Mesenchymal stem cell (in vitro differentiated cells and primary cell): ENCODE measurements at regions not wholly inside any gene's neighbourhood (a gene's known extent, or its start where the extent isn't known, plus 50 kb on each side); places are given as distances from the start of the nearest gene placed in this dataset.

Experiments
- DNase-seq: peaks from one replicate; pipeline ENCODE4 v3.0.0-alpha.2; 2013
- H2AFZ ChIP-seq: one replicate; pipeline ENCODE4 v1.6.1; 2013; ENCODE audit warnings: low read depth, mild to moderate bottlenecking, control low read depth, inconsistent platforms, low read length, moderate library complexity
- H2AK5ac ChIP-seq: 2 replicates; pipeline ENCODE4 v1.6.1; 2013; ENCODE audit warnings: low read length, moderate library complexity, mild to moderate bottlenecking, inconsistent platforms; ENCODE audit not compliant: severe bottlenecking
- H2BK120ac ChIP-seq: one replicate; pipeline ENCODE4 v1.6.1; 2013; ENCODE audit warnings: low read depth, mild to moderate bottlenecking, inconsistent platforms, low read length, moderate library complexity
- H2BK12ac ChIP-seq, 2 experiments: one replicate each; pipeline ENCODE4 v1.6.1; 2013; ENCODE audit warnings: inconsistent platforms in 2 of 2, low read length in 2 of 2, mild to moderate bottlenecking in 2 of 2, moderate library complexity in 2 of 2, control low read depth in 1 of 2
- H2BK15ac ChIP-seq: one replicate; pipeline ENCODE4 v1.6.1; 2013; ENCODE audit warnings: mild to moderate bottlenecking, low read depth, inconsistent platforms; ENCODE audit not compliant: poor library complexity, severe bottlenecking
- H2BK5ac ChIP-seq: 2 replicates; pipeline ENCODE4 v1.6.1; 2013; ENCODE audit warnings: low read depth, mild to moderate bottlenecking, low read length, control low read depth, inconsistent platforms; ENCODE audit not compliant: poor library complexity, severe bottlenecking
- H3K14ac ChIP-seq, 2 experiments: one replicate each; pipeline ENCODE4 v1.6.1; 2013; ENCODE audit warnings: inconsistent platforms in 2 of 2, low read length in 2 of 2, control low read depth in 1 of 2, mild to moderate bottlenecking in 1 of 2, moderate library complexity in 1 of 2
- H3K18ac ChIP-seq, 2 experiments: one replicate each; pipeline ENCODE4 v1.6.1; 2013; ENCODE audit warnings: inconsistent platforms in 2 of 2, low read length in 2 of 2, control low read depth in 1 of 2, low read depth in 1 of 2, mild to moderate bottlenecking in 1 of 2
- H3K23ac ChIP-seq, 2 experiments: one replicate each; pipeline ENCODE4 v1.6.1; 2013; ENCODE audit warnings: inconsistent platforms in 2 of 2, low read length in 2 of 2, mild to moderate bottlenecking in 2 of 2, moderate library complexity in 2 of 2, control low read depth in 1 of 2
- H3K27ac ChIP-seq: 2 replicates; pipeline ENCODE4 v1.5.1; 2013; ENCODE audit warnings: mild to moderate bottlenecking, moderate library complexity, low read length, control low read depth, inconsistent platforms; ENCODE audit not compliant: poor library complexity, severe bottlenecking
- H3K27me3 ChIP-seq, 2 experiments: 2 replicates each; pipeline versions ENCODE4 v1.6.1 to v1.7.0; 2013; ENCODE audit warnings: low read length in 2 of 2, mild to moderate bottlenecking in 2 of 2, moderate library complexity in 2 of 2, control low read depth in 1 of 2, inconsistent platforms in 1 of 2; ENCODE audit not compliant: control insufficient read depth in 1 of 2, insufficient read depth in 1 of 2
- H3K36me3 ChIP-seq, 2 experiments: 2 replicates each; pipeline versions ENCODE4 v1.6.1 to v1.7.0; 2013; ENCODE audit warnings: low read length in 2 of 2, control low read depth in 1 of 2, inconsistent platforms in 1 of 2, low read depth in 1 of 2, mild to moderate bottlenecking in 1 of 2; ENCODE audit not compliant: insufficient read depth in 2 of 2, control insufficient read depth in 1 of 2
- H3K4ac ChIP-seq, 2 experiments: one replicate each; pipeline ENCODE4 v1.6.1; 2013; ENCODE audit warnings: inconsistent platforms in 2 of 2, low read length in 2 of 2, mild to moderate bottlenecking in 2 of 2, moderate library complexity in 2 of 2, control low read depth in 1 of 2, low read depth in 1 of 2
- H3K4me1 ChIP-seq: 2 replicates; pipeline ENCODE4 v1.6.1; 2013; ENCODE audit warnings: low read depth, low read length, control low read depth; ENCODE audit not compliant: control insufficient read depth, insufficient read depth
- H3K4me2 ChIP-seq: 2 replicates; pipeline ENCODE4 v1.6.1; 2013; ENCODE audit warnings: low read length, mild to moderate bottlenecking, inconsistent platforms; ENCODE audit not compliant: poor library complexity, severe bottlenecking
- H3K4me3 ChIP-seq, 2 experiments: 2 replicates each; pipeline versions ENCODE4 v1.5.1 to v1.7.0; 2013; ENCODE audit warnings: low read length in 2 of 2, mild to moderate bottlenecking in 2 of 2, control low read depth in 1 of 2, low read depth in 1 of 2; ENCODE audit not compliant: insufficient read depth in 1 of 2
- H3K79me1 ChIP-seq: replicated peaks from 2 replicates; pipeline ENCODE4 v1.6.1; 2013; ENCODE audit warnings: mild to moderate bottlenecking, control low read depth, low read length, inconsistent platforms; ENCODE audit not compliant: poor library complexity, severe bottlenecking
- H3K9ac ChIP-seq: 2 replicates; pipeline ENCODE4 v1.7.0; 2013; ENCODE audit warnings: mild to moderate bottlenecking, low read length, moderate library complexity
- H3K9me3 ChIP-seq: 2 replicates; pipeline ENCODE4 v1.7.0; 2013; ENCODE audit warnings: mild to moderate bottlenecking, low read length; ENCODE audit not compliant: control insufficient read depth
- H4K8ac ChIP-seq: one replicate; pipeline ENCODE4 v1.6.1; 2013; ENCODE audit warnings: inconsistent platforms, mild to moderate bottlenecking, low read length, moderate library complexity
- H4K91ac ChIP-seq: one replicate; pipeline ENCODE4 v1.6.1; 2013; ENCODE audit warnings: mild to moderate bottlenecking, low read length, inconsistent platforms
- WGBS: methylation state at CpG from one replicate; pipeline ENCODE4 v1.1.7; 2013; ENCODE audit warnings: mixed read lengths; 5-methylcytosine and 5-hydroxymethylcytosine counted together

DNA sequence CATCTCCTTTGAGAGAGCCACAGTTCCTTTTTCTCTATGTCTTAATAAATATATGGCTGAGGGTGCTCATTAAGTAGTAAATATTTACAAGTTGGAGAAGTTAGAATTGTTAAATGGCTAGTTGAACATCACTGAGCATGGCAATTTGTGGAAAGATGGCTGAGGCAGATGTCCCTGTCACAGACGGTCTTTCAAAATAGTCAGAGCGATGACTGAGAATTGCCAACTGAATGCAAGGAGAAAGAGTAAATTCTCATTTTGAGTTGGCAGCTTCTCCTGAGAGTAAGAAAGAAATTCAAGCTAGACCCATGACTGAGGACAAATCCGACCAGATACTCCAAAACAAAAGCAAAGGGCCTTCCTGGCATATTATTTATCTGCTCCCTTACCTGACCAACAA is 617.9 kb downstream of the KCTD16 start:
- Histone ChIP-seq H3K18ac (no peak overlapping the region), H2BK5ac (no peak overlapping the region), H4K91ac (no peak overlapping the region), H3K4me2 (no peak overlapping the region), H4K8ac (no peak overlapping the region), H3K23ac (no peak overlapping the region), H3K27ac (no peak overlapping the region), H2AFZ (no peak overlapping the region), H2AK5ac (no peak overlapping the region), H3K4ac (no peak overlapping the region), H3K4me1 (no peaks in the 10 kb centered on the region), H3K14ac (no peak overlapping the region), H3K9me3 (peaks cover 18% of the 10 kb centered on the region), H2BK120ac (no peak overlapping the region), H3K4me3 (no peak overlapping the region), H2BK15ac (no peak overlapping the region), H3K79me1 (no peaks in the 10 kb centered on the region), H3K36me3 (no peaks in the 10 kb centered on the region), H3K9ac (no peak overlapping the region), H2BK12ac (no peak overlapping the region), H3K27me3 (no peaks in the 10 kb centered on the region)
- WGBS = 91% methylated on average over 3 of the region's 3 CpGs
- DNase-seq = no peak

DNA sequence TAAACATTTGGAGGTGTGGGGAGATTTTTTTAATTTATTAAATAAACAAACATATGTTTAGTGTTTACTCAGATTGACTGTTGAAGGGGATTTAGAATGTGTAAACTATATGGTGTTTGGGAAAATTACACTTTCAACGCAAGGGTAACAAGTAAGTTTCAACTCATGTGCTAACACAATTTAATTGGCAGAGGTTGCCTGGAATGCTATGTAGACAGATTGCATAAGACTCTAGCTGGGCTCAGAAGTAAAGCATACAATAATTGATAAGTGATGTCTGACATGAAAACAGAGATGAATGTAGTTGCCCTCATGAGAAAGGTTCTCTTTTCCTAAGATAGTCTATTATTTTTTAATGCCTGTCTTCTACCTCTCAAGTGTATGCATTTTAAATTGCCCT is 617.4 kb downstream of the KCTD16 start:
- H3K9ac ChIP-seq = no peak overlapping the region
- H3K36me3 ChIP-seq = no peaks in the 10 kb centered on the region
- H2BK120ac ChIP-seq = no peak overlapping the region
- H2AFZ ChIP-seq = no peak overlapping the region
- H2BK5ac ChIP-seq = no peak overlapping the region
- DNase-seq = no peak
- no peaks in the 10 kb centered on the region for H3K79me1 ChIP-seq
- no peak overlapping the region for H3K4me2 ChIP-seq
- no peak overlapping the region for H2BK15ac ChIP-seq
- H2AK5ac ChIP-seq = no peak overlapping the region
- no peak overlapping the region for H3K14ac ChIP-seq
- no peak overlapping the region for H3K18ac ChIP-seq
- 95% methylated on average over 1 of the region's 1 CpG for WGBS
- no peak overlapping the region for H3K23ac ChIP-seq
- peaks cover 15% of the 10 kb centered on the region for H3K9me3 ChIP-seq
- H4K91ac ChIP-seq = no peak overlapping the region
- H3K4me1 ChIP-seq = no peaks in the 10 kb centered on the region
- H2BK12ac ChIP-seq = no peak overlapping the region
- no peak overlapping the region for H3K4ac ChIP-seq
- H3K4me3 ChIP-seq = no peak overlapping the region
- H3K27me3 ChIP-seq = no peaks in the 10 kb centered on the region
- H4K8ac ChIP-seq = no peak overlapping the region
- no peak overlapping the region for H3K27ac ChIP-seq

- Histone ChIP-seq H2BK12ac (no peak overlapping the region), H3K9me3 (no peaks in the 10 kb centered on the region), H2BK120ac (no peak overlapping the region), H4K8ac (no peak overlapping the region), H3K4me3 (no peak overlapping the region), H3K14ac (no peak overlapping the region), H3K18ac (no peak overlapping the region), H3K9ac (peak overlapping the region; percentile 15), H4K91ac (no peak overlapping the region), H3K4me2 (no peak overlapping the region), H3K79me1 (no peaks in the 10 kb centered on the region), H2AK5ac (no peak overlapping the region), H2BK5ac (no peak overlapping the region), H3K4ac (no peak overlapping the region), H2BK15ac (no peak overlapping the region), H3K23ac (no peak overlapping the region), H3K36me3 (no peaks in the 10 kb centered on the region), H3K4me1 (no peaks in the 10 kb centered on the region), H3K27me3 (no peaks in the 10 kb centered on the region), H3K27ac (no peak overlapping the region), H2AFZ (no peak overlapping the region)
- no CpG with 5 or more reads among the region's 3 CpGs for WGBS
- DNase-seq = no peak
Observed at GRCh38 chr5:144779368-144779767, 608.7 kb downstream of the KCTD16 start.

- H2BK12ac ChIP-seq = no peak overlapping the region
- H2AK5ac ChIP-seq = no peak overlapping the region
- peak overlapping the region; percentile 15 for H3K9ac ChIP-seq
- 78% methylated on average over 1 of the region's 2 CpGs for WGBS
- H3K4me2 ChIP-seq = no peak overlapping the region
- H2AFZ ChIP-seq = no peak overlapping the region
- no peaks in the 10 kb centered on the region for H3K36me3 ChIP-seq
- peak overlapping the region in 1 of 2 experiments; percentile 30 for H3K4me3 ChIP-seq
- H4K91ac ChIP-seq = no peak overlapping the region
- H3K79me1 ChIP-seq = no peaks in the 10 kb centered on the region
- H3K27ac ChIP-seq = no peak overlapping the region
- no peaks in the 10 kb centered on the region for H3K4me1 ChIP-seq
- H3K9me3 ChIP-seq = no peaks in the 10 kb centered on the region
- no peak overlapping the region for H2BK5ac ChIP-seq
- H3K4ac ChIP-seq = no peak overlapping the region
- H3K18ac ChIP-seq = no peak overlapping the region
- no peak overlapping the region for H4K8ac ChIP-seq
- DNase-seq = no peak
- no peak overlapping the region for H3K23ac ChIP-seq
- H2BK120ac ChIP-seq = no peak overlapping the region
- no peak overlapping the region for H2BK15ac ChIP-seq
- no peak overlapping the region for H3K14ac ChIP-seq
- H3K27me3 ChIP-seq = no peaks in the 10 kb centered on the region
Observed at GRCh38 chr5:144778561-144778960, 607.9 kb downstream of the KCTD16 start.
